Stimulated activated CD8-positive, alpha-beta memory T cell treated with anti-CD3 and anti-CD28 coated beads, Interleukin-4, amount 100 ng/mL, for 24 hours (primary cell): ENCODE measurements at regions not wholly inside any gene's neighbourhood (a gene's known extent, or its start where the extent isn't known, plus 50 kb on each side); places are given as distances from the start of the nearest gene placed in this dataset.

ENCODE experiments used
- DNase-seq: peaks from one replicate; pipeline ENCODE4 v3.0.0-alpha.2; 2020; ENCODE audit warnings: low read depth

DNA sequence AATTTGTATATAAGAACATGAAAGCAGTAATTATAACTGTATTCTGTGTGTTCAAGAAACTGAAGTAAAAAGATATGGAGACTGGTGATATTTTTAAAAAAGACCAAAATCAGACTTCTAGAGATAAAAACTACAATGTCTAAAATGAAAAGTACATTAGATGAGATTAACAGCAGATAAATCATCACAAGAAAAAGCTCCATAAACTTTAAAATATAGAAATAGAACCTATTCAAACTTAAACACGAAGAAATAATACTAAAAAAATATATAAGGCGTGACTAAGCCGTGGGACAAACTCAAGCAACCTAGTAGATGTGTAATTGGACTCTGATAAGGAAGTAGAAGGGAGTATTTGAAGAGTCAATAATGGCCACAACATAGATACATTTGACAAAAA lies 189.1 kb upstream of the ZMIZ1 start:
- DNase-seq = no peak

DNA sequence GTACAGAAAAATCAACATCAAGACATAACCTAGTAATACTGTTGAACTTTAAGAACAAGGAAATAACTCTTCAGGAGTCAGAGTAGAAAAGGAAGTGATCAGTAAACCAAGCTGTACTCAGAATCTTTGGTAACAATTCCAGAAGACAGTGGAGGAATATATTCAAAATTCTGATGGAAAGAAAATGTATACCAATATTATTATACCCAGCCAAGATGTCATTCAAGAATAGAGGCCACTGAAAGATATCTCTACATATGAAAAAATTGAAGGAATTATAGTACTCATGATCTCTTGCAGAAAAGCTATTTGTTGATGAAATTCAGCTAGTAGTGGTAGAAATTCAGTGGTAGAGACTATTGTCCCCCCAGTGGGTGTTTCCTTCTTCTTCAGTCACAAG lies 182.6 kb upstream of the ZMIZ1 start:
- DNase-seq = no peak

DNA sequence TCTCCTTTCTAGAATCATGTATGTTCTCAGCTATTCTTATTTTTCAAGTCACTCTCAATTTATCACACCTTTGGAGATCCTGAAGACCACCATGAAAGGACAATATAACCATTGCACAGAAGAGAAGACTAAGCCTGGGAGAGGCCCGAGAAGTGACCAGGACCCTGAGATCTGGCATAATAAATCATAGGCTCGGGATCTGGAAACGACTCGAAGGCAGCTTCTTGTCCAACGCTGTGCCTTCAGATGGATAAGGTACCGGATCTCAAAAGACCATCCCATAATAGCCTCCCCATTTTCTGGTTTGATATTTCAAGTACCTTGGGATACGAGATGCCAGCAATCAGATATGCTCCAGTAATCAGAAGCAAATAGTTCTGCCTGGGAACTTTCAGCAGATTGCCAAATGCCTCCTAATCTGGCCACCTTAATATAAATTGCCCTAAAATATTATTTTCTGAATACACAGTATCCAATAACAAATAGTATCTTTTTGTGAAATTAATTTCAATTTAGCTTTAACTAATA lies 179.2 kb upstream of the ZMIZ1 start:
- DNase-seq = no peak

DNA sequence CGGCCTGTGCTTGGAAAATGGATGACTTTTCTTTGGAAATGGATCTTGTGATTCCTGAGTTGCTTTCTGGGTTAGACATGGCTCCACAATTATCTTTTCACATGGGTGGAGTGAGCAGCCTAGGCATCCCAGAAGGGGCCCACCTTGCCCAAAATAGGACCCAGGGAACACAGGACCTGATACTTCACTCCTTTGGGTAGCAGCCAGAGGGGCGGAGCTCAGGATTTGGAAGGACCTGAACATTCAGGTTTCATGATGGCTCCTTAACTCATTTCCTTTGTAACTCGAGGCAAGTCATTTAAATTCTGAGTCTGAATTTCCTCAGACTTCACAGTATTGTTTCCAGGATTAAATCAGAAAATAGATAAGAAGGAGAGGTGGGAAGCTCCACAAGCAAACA lies 178.3 kb upstream of the ZMIZ1 start:
- DNase-seq = no peak

DNA sequence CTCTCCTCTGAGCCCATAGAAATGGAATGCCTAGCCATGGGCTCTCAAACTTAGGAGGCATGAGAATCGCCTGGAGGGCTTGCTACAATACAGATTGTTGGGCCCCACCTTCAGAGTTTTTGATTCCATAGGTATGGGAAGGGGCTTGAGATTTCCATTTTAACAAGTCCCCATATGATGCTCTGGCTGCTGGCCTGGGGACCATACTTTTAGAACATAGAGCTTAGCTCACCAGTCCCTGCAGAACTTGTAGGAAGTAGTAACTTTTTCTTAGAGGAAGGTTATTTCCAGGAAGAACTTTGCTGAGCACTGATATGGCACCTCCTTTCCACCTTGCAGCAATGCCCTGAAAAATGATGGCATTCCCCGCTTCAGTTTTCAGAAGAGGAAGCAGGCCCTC lies 177.0 kb upstream of the ZMIZ1 start:
- DNase-seq = no peak

DNA sequence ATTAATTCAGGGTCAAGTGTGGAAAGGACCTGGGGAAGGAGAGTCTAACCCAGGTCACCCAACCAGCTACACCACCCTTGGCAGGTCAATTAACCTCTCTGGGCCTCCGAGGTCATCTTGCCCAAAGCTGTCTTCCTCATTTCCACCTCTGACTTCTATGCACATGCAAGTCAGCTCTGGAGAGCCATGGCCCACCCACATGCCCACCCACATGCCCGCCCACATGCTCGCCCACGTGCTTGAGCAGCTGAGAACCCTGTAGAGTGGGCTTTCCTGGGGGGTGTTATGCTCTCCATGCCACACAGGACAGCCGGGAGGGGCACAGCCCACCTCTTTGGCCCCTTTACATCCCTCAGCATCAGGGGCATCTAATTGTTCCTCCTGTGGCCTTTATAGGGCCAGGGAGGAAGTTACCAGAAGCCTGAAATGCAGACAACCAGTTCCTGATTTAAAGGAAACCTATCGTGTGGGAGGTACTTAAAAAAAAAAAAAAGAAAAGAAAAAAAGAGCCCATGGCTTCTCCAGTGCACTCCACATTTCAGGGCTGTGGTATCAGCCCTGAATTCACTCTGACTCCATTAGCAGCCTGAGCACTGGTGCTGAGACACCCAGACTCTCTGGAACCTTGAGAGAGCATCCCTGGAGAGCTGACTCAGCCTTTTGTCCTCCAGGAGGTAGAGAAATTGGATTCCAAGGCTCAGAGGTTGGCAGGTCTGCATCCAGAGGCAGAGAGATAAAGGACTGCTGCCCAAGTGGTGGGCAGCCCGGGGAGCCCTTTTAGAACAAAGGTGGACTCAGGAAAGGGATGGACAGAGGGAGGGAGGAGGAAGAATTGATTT lies 176.2 kb upstream of the ZMIZ1 start:
- no peak for DNase-seq

DNA sequence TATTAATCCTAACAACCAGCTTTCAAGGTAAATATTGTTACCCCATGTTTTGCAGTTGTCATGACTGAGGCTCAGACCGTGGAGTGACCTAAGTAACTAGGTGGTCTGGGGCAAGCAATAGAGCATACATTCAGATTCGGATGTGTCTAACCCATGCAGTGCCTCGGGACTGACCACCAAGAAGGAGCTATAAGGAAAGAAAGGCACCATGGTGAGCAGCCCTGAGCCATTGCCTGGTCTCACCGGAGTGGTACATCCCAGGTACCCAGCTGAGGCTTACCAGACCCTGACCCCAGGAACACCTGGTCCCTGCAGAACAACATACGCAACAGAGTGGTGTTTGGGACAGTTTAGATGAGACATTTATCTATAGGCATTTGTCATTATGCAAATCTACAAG lies 175.5 kb upstream of the ZMIZ1 start:
- DNase-seq = no peak

DNA sequence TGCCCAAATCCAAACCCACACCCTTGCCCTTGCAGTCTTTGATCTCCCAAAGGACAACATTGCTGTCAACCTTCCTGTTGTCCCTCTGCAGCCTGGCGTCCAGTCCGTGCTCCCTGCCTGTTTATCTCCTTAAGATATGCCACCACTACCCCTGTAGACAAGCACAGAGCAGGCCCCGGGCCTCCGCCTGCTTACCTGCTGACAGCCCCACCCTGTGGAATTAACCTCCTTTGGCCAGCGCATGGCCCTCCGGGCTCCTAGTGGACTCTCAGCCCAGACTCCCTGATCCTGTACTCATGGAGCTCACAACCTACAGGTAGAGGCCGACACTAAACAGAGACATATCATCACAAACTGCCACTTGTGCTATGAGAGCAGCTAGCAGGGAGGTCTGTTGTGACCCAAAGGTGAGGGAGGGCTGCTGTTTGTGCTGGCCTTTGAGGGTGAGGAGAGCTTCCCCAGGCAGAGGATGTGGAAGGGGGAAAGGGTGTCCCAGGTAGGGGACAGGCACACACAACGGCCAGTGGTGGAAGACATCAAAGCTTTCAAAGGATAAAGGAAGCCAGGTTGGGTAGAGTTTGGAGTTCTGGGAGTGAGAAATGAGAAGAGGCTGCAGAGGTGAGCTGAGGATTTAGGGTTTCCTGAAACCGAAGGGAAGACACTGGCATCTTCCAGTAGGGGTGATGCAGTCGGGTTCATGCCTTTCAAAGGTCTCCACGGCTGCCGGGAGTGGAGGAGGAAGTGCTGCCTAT lies 174.5 kb upstream of the ZMIZ1 start:
- no peak for DNase-seq

DNA sequence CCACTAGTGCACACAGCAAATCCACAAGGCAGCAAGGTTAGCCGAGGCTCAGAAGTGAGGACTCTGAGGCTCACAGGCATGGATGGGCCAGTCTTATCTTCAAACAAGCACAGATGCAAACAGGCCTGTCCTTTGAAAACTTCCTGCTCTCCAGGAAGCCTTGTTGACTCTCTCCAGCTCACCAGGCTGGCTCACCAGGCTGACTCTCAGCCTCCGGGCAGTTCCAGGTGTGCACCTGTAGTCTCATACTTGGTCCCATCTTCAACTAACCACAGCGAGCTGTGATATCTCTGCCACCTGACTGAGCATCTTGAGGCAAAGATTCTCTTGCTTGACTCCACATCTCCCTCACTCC lies 173.9 kb upstream of the ZMIZ1 start:
- no peak for DNase-seq

DNA sequence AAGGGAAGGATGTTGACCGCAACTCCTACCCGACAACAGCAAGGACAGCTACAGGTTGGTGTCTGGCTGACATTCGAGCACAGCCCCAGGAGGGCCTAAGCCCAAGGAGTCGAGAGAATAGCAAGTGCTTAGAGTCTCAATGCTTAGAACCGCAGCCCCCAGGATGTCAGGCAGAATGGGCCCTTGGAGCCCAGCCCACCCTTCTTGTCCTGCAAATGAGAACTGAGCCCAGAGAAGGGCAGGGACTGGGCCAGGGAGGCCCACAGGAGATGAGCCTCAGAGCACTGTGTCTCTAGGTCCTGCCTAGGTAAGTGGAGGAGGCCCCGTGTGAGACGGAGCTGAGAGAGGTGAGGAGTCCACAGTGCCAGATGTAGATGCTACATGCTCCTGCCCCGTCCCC lies 173.3 kb upstream of the ZMIZ1 start:
- no peak for DNase-seq

DNA sequence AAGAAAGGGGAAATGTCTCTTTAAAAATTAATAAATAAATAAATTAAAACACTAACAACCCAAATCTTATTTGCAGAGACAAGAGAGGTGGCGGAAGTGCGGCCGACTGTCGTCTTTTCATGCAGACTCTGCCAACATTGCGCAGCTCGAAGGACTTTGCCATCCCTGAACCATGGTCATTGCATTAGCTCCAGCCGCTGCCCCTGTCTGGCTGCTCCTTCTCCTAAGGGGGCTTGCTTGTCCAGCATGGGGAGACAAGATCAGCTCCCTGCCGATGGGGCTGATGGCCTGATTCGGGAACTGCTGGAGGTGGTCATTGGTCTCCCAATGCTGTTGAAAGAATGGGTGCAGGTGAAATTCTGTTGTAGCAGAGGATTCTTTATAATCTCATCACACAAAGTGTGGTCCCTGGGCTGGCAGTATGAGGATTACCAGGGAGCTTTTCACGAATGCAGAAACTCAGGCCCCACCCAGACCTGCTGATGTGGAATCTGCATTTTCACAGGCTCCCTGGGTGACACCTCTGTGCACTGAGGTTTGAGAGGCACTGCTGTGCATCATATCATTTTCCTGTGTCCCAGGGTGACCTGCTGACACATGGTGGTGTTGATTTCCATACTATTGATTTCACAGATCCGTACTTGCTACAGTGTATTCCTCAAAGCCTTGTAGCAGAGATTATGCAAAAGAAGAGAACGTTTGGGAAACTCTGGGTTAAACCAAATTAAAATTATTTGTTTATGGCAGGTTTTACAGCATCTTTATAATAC lies 172.4 kb upstream of the ZMIZ1 start:
- no peak for DNase-seq

DNA sequence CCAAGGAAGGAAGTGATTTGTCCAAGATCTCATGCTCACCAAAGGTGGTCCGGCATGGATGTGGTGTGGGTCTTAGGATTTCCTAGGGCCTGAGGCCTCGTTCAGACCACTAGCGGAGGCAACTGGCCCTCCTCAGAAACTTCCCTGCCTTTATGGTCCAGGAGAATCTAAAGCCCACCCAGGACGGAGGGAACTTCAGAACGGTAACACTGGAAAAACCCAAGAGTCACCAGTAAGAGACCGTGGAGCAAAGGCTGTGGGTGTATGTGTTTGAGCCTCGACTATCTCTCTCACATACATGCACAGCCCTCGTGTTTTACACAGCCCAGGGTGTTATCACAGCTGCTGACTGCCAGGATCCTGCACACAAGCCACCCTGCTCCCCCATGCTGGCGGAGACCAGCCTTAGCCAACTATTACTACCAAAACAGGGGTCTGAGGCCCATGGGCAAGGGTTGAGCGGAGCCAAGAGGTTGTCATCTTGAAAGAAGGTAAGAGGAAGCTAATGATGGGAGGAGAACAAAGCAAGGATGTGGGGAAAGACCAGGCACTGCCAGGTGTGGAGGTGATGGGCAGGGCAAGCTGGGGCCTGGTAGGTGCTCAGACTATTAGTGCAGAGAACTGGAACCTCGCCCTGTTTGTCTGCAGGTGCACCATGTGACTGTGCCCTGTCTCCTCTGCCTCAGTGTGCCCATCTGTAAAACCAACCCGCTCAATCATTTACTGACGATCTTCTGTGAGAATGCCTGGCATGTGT lies 170.2 kb upstream of the ZMIZ1 start:
- no peak for DNase-seq

DNA sequence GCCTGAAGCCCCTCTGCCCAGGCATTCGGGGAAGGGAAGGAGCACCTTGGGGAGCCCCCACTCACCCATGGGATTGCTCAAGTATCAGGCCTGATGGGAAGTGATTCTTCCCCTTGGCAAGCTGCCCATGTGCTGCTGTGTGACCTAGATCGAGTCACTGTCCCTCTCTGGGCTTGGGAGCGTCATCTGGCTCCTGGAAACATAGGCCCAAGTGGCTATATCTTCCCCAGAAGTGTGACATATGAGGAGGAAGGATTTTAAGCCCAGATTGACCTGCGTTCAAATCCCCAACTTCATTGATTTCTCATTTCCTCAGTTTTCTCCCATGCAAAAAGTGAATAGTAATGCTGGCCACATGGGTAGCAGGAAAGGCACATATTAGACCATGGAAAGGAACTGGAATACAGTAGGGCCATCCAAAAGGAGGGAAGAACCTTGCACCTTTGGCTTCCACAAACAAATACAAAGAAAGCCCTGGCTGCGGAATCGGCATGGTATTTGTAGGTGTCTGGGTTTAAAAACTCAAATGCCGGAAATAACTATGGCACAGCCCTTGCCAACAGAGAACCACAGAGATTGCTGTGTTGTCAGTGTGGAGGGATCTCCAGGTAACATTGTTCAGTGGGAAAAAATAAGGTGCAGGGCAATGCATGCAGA lies 169.5 kb upstream of the ZMIZ1 start:
- no peak for DNase-seq

DNA sequence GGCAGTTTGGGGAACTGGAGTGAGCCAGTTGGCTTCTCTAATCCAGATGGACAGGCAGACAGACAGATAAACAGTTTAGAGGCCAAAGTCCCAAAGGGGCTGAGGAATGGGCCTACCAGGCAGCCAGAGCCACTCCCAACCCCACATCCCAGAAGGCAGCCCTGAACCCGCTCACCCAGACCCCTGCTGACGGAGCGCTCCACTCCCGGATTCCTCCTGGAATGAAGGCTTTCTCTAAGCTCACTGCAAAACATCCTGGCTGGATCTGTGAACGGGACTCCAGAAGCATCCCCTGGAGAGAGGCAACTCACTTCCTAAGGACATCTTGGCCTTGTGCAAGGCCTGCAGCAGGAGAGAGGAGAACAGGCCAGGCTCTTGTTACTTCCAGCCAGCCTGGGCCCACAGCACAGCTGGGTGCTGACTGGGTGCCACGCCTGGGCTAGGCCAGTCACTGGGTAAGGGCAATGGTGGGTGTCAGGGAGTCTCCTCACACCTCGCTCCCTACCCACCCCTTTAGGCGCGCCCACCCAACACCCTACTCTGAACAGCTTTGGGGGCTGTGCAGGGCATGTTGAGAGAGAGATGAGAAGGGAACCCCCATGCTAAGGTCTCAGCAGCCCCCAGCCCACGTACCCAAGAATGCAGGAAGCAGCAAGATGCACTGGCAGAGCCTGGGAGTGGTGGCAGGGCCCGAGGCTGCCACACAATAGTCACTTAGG lies 168.6 kb upstream of the ZMIZ1 start:
- no peak for DNase-seq

DNA sequence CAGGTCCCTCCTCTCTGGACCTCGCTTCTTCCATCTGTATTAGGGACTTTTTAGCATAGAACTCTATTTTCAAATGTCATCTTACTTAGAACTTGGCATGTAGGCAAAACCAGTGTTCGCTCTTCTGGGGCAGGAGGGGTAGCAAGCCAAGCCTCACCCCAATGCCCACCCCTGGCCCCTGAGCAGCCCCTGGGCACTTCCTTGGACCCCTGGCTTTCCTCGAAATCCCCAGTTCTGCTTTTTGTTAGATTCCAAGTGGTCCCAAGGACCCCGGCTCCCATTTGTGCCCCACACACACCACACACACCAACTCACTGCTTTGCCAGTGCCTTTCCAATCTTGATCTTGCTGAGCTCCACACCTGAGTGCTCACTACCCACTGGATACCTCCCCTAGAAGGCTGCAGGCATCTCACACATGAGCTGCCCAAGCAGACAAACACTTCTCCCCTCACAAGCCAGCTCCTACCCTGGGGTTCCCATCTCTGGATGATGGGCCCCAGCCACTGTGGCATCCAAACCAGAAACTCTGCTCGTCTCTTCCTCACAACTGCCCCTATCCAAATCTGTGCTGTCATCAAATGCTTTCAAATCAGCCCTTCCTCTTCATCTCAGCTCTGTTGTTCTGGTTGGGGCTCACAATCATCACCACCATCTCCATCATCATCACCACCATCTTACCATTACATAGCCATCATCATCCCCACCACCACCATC lies 167.9 kb upstream of the ZMIZ1 start:
- DNase-seq = no peak

DNA sequence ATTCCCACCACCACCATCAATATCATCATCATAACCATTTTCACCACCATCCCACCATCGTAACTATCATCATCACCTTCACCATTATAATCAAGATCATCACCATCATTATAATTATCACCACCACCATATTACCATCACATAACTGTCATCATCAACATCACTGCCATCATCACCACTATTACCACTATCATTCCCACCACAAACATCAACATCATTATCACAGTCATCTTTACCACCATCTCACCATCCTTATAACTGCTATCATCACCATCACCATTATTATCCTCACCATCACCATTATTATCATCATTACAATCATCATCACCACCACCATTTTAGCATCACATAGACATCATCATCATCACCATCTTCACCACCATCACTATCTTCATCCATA lies 167.1 kb upstream of the ZMIZ1 start:
- DNase-seq = no peak

DNA sequence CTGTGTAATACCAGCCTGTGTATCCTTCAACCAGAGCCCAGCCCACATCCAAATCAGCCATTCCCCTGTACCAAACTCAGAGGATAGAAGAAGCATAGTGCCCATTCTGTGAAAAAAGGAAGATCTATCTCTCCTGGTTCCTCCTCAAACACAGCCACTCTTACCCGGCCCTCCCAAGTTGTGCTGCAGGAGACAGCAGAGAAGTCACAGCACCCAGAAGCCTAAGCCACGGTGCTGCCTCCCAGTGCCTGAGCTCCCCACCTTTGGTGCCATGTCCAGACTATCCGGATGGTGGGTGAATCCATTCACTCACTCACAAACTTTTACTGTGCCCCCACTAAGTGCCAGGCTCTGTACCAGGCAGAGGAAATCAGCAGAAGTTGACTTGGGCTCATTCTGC lies 166.0 kb upstream of the ZMIZ1 start:
- DNase-seq = no peak

DNA sequence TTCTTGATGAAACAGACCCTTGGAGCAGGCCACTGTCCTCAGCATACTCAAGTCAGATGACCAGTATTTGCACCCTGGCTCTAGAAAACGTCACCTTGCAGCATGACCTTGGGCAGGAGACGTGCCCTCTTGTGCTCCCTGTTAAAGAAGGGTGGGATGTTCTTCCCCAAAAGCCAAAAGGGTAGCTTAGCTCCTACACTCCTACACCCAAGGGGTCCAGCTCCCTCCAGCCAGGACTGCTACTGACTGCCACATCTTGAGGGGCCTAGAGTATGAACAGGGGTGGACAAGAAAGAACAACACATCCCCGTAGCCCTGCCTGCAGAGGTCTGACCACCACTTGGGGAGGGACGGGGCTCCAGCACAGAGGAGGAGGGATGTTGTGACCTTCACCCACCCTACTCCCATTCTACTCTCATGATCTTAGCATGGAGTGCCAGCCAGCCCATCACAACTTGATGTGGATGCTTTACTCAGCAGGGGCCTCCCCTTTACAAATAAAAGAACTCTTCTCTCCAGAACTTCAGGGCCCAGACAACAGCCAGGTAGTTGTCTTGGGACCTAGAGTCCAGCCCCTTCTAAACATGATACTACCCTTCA lies 165.3 kb upstream of the ZMIZ1 start:
- no peak for DNase-seq

DNA sequence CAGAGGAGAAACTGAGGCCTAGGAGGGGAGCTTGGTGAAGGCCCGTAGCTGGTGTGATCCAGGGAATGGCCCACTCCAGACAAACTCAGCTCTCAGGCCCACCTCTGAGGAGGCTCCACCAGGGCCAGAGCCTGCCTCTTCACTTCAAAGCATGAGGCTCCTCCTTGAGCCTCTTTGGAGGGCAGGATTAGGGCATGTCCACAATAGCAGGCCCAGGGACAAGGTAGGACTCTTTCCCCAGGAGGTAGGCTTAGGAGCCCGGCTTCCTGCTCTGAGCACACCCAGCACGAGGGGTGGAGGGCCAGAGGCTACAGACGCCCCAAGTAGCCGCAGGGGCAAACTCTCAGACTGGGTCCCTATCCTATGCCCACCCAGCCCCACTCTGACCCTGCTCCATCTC lies 164.6 kb upstream of the ZMIZ1 start:
- DNase-seq = no peak
